H54 (cell line): ENCODE measurements at regions not wholly inside any gene's neighbourhood (a gene's known extent, or its start where the extent isn't known, plus 50 kb on each side); places are given as distances from the start of the nearest gene placed in this dataset.

Experiments
- DNase-seq: peaks from one replicate; pipeline ENCODE4 v3.0.0; 2011; ENCODE audit warnings: low spot score, mixed read lengths; ENCODE audit not compliant: insufficient read length
- FAIRE-seq: peaks from 3 replicates; lab custom pipeline; 2011; peaks lifted over from hg19 to GRCh38; lab: Jason Lieb, UNC
- POLR2A ChIP-seq: IDR thresholded peaks from 2 replicates; pipeline ENCODE4 v1.6.1; 2011; ENCODE audit warnings: low read depth, mild to moderate bottlenecking, low read length

DNA sequence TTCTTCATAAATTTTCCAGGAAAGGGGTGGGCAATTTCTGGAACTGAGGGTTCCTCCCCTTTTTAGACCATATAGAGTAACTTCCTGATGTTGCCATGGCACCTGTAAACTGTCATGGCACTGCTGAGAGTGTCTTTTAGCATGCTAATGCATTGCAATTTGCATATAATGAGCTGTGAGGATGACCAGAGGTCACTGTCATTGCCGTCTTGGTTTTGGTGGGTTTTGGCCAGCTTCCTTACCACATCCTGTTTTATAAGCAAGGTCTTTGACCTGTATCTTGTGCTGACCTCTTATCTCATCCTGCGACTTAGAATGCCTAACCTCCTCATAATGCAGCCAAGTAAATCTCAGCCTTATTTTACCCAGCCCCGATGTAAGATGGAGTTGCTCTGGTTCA is 577.8 kb downstream of the NLGN4X start:
- TF ChIP-seq POLR2A, result no peak
- DNase-seq, result no peak
- FAIRE-seq, result no peak

DNA sequence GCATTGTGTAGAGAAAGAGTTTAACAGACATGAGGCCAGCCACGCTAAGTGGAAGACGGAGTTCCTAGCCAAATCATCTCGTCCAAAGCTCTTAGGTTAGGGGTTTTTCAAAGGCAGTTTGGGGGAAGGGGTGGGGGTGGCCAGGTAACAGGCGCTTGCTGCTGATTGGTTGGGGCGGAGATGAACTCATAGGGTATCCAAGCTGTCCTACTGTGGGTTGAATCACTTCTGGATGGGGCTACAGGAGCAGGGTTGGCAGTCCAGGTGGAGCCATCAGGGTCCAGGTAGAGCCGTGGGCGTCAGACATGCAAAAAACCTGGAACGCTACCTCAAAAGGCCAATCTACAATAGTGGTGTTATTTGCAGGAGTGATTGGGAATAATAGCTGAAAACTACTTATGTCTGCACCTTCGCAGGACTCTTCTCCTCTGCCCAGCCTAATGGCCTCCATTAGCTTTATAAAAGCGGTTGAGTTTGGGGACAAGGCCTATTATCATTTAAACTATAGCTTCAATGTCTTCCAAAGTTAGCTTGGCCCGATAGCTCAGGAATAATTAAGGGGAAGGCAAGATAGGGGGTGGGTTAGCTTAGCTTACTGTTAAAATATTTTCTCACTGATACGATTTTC is 579.6 kb downstream of the NLGN4X start:
- FAIRE-seq, result no peak
- no peak for TF ChIP-seq POLR2A
- DNase-seq, result no peak

- no peak for TF ChIP-seq POLR2A
- FAIRE-seq (no peak), DNase-seq (no peak)
Measured at GRCh38 chrX:5646818-5647217, 581.8 kb downstream of the NLGN4X start.

- no peak for FAIRE-seq
- TF ChIP-seq POLR2A, result no peak
- DNase-seq, result no peak
Measured at GRCh38 chrX:5644776-5645175, 583.9 kb downstream of the NLGN4X start.

DNA sequence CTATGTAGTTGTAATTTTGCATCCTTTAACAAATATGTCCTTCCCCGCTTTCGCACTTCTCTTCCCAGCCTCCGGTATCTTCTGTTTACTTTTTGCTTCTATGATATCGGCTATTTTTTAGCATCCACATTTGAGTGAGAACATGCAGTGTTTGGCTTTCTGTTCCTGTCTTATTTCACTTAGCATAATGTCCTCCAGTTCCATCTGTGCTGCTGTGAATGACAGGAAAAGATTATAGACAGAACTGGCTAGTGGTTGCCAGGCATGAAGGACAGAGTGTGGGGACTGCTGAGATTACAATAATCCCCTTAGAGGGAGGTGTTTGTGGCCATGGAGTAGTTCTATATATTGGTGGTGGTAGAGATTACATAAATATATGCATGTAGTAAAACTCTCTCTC is 588.6 kb downstream of the NLGN4X start:
- DNase-seq (no peak), FAIRE-seq (no peak)
- no peak for TF ChIP-seq POLR2A

DNA sequence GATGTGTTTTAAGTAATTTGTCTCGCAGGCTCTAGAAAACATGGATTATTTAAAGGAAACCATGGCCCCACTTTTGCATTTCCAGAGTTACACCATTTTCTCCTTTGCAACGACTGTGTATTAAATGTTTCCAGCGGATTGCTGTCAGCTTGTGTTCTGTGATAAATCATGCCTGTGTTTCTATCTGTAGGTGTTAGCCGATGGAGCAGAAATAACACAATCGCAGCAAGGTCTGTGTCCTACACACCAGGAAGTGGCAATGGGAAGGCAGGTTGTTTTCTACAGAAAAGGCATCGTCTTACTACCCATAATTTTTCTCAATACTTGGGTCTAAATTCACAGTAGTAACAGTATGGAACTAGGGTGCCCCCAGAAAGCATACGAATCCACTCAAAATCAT is 590.1 kb downstream of the NLGN4X start:
- DNase-seq (no peak), FAIRE-seq (no peak)
- no peak for TF ChIP-seq POLR2A

DNA sequence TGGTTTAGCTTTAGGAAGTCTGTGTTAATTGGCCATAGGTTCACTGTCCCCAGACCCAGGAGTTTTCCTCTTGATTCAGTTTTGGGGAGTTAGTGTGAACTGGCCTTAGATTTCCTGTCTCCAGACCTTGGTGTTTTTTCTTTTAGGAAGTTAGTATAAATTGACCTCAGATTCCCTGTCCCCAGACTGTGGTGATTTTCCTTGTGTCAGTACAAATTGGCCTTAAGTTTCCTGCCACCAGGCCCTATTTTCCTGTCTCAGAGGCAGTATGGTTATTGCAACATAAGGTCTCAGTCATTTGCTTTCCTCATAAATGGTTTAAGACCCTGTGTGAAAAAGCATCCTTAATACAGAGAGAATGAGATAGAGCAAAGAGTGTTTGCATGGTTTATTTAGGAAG is 595.8 kb downstream of the NLGN4X start:
- DNase-seq, result no peak
- TF ChIP-seq POLR2A, result no peak
- FAIRE-seq, result no peak

GRCh38 chrX:5632061-5632614 is 596.5 kb downstream of the NLGN4X start:
- DNase-seq (no peak), FAIRE-seq (no peak)
- TF ChIP-seq POLR2A, result no peak

- FAIRE-seq, result no peak
Measured at GRCh38 chrX:5617666-5618065, 611.0 kb downstream of the NLGN4X start.

DNA sequence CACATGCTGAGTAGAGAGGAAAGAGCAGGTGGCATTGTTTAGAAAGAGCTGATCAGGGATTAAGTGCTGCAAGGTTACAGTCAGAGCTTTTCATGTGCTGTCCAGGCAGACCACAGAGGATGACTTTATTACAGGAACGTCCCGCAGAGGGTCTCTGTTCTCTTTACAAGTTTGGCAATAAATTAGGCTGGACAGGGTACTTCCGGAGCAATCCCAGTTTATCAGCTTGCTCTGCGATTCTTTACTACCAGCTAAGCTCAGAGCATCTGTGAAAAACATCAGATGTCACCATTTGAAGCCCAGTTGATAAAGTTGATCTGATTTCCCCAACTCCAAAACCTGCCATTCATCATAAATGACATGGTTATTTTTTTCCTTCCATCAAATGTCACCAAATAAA is 633.1 kb downstream of the NLGN4X start:
- no peak for FAIRE-seq
- no peak for DNase-seq
- TF ChIP-seq POLR2A, result no peak

More at GRCh38 chrX:5617666-5618065, 611.0 kb downstream of the NLGN4X start:
- TF ChIP-seq POLR2A, result no peak
- no peak for DNase-seq

GRCh38 chrX:5586726-5587125 is 641.9 kb downstream of the NLGN4X start:
- no peak for TF ChIP-seq POLR2A
- DNase-seq (no peak), FAIRE-seq (no peak)

GRCh38 chrX:5575407-5575806 is 653.3 kb downstream of the NLGN4X start:
- no peak for FAIRE-seq
- no peak for DNase-seq
- TF ChIP-seq POLR2A, result no peak

DNA sequence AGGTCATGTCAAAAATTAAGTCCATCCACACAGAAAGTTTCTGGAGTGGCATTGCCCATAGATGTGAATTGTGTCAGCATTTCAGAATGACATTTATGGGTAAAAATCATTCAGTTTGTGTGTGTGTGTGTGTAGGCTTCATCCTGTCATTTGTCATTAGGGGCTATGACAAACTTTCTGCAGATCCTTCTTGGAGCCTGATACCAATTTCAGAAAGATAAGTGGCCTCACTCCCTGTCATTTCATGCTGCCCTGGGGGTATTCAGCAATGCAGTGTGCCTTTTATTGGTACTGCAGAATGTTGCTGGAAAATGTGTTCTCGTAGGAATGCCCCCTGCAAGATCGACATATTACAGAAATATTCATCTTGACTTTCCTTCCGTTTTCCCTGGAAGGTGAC is 659.7 kb downstream of the NLGN4X start:
- DNase-seq (no peak), FAIRE-seq (no peak)
- no peak for TF ChIP-seq POLR2A

- no peak for TF ChIP-seq POLR2A
- DNase-seq (no peak), FAIRE-seq (no peak)
Measured at GRCh38 chrX:5559386-5559785, 669.3 kb downstream of the NLGN4X start.

GRCh38 chrX:5549512-5549911 is 679.2 kb downstream of the NLGN4X start:
- no peak for FAIRE-seq
- TF ChIP-seq POLR2A, result no peak
- no peak for DNase-seq

GRCh38 chrX:5537098-5537497 is 691.6 kb downstream of the NLGN4X start:
- DNase-seq (no peak), FAIRE-seq (no peak)
- TF ChIP-seq POLR2A, result no peak
